KBM-7 (cell line): ENCODE measurements at regions not wholly inside any gene's neighbourhood (a gene's known extent, or its start where the extent isn't known, plus 50 kb on each side); places are given as distances from the start of the nearest gene placed in this dataset.
"Not testable (repeated sequence)": the region's sequence is repeated elsewhere in the genome, so short reads cannot be mapped to it uniquely, and the experiment has no call there.

ENCODE experiments used
- DNase-seq: peaks from one replicate; pipeline ENCODE4 v3.0.0-alpha.2; 2015
- in situ Hi-C: fragments of 300-500 bp; cut with MboI; formaldehyde crosslinking; loops from 2 replicates; pipeline ENCODE4 v1.14.3; 2020; ENCODE audit warnings: low sequenced_read_pairs, low pct_unique_long_range_greater_than_20kb, mixed read lengths

DNA sequence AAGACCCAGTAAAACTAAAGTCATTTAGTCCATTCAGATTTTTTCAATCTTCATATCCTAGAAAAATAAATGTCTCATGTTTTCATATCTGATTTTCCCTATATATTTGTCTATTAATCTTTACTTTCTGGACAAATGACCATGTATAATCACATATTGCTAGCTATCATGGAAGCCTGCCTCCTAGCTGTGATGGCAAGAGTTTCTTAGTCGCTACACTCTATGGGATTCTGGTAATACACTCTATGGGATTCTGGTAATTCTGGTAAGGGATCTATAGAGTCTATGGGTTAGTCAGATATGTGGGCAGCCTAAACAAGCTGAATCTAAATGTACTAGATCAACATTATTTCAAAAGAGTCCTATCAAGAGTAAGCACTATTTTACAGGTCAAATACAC is 198.7 kb upstream of the LHX8 start:
- DNase-seq, result no peak
- in situ Hi-C loops, result no loop called here

DNA sequence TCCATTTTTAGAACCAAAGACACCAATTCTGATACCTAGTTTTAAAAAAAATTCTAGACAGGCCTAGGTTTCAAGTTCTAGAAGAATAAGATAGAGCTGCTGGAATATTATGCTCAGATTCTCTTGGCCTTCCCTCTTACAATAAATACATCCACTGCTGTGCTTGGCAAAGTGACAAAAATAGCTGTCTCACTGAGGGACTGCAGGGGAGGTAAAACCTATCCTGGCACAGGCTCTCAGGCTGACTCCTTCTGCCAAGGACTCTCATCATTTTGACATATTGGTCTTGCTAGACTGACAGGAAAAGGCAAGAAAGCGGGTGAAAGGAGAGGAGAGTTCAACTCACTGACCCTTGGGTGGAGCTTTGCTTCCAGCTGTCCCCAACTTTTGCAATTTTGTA is 197.0 kb upstream of the LHX8 start:
- in situ Hi-C loops, result no loop called here
- no peak for DNase-seq

DNA sequence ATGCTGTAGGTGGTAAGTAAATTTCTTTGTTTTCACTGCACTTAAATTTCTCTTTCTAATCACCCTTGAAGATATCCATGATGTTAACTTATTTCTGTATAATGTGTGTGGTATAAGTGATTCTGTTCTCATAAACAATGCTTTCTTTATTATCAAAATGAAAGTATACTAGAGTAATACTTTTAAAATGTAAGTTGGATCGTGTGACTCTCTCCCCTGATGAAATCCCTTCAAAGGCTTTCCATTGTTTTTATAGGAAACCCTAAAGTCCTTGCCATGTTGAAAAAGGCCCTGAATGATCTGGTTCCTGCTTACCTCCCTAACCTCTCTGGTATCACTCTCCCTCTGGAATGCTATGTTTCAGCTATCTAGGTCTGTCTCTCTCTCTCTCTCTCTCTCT is 191.1 kb upstream of the LHX8 start:
- in situ Hi-C loops, result no loop called here
- DNase-seq, result no peak

DNA sequence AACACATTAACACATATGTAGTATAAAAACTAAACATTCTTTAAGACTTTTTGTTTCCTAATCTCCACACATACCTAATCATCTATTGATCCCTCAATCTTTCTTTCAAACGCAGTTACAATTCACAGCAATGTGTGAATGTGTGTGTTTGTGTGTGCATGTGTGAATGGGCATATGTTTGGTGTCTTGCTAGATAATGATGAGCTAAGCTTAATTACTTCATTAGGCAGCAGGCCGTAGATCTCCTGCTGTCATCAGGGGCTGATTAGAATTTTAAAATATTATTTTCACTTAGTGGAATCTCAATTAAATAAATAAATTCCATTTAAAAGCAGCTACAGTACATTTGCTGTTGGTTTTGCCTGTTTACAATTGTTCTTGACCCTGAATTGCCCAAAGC is 187.8 kb upstream of the LHX8 start:
- DNase-seq, result no peak
- in situ Hi-C loops, result no loop called here

DNA sequence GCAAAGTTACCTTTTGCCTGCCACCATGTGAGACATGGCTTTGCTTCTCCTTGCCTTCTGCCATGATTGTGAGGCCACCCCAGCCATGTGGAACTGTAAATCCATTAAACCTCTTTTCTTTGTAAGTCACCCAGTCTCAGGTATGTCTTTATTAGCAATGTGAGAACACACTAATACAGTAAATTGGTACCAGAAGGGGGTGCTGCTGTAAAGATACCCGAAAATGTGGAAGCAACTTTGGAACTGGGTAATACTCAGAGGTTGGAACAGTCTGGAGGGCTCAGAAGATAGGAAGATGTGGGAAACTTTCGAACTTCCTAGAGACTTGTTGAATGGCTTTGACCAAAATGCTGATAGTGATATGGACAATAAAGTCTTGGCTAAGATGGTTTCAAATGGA is 184.8 kb upstream of the LHX8 start:
- DNase-seq, in situ Hi-C loops: not testable (repeated sequence)

DNA sequence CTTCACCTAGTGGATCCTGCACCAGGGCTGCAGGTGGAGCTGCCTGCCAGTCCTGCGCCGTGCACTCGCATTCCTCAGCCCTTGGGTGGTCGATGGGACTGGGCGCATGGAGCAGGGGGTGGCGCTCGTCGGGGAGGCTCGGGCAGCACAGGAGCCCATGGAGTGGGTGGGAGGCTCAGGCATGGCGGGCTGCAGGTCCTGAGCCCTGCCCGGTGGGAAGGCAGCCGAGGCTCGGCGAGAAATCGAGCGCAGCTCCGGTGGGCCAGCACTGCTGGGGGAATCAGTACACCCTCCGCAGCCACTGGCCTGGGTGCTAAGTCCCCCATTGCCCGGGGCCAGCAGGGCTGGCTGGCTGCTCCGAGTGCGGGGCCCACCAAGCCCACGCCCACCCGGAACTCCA is 182.2 kb upstream of the LHX8 start:
- in situ Hi-C loops, DNase-seq: not testable (repeated sequence)

DNA sequence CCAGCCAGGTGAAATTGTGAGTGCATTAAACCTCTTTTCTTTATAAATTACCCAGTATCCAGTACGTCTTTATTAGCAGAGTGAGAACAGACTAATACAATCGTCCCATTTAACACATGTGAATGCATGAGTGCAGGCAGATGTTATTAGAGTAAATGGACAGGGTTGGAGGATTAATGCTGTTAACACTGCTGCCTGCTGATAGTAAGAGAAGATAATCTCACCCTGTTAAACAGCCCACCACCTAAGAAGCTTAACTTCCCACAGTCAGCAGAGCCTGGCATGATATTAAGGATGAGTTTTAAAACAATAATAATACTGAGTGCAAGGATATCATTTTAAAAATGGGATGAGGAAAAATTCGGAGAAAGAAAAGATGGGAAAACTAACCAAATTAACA is 181.4 kb upstream of the LHX8 start:
- in situ Hi-C loops, result no loop called here
- DNase-seq, result no peak

DNA sequence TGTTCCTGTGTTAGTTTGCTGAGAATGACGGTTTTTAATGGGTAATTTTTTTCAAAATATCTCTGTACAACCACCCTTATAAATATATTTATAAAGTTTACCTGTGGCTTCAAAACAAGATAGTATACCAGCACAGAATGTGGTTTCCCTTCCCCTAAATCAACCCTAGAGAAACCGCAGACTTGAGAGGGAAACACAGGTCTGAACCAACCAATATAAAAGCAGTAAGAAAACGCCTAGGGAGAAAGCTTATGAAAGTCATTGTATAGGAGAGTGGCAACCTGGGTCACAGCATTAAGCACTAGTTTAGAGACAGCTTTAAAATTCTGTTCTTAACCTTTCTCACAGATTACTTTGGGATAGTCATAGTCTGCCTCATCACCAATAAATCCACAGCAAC is 180.6 kb upstream of the LHX8 start:
- in situ Hi-C loops, result no loop called here
- no peak for DNase-seq

DNA sequence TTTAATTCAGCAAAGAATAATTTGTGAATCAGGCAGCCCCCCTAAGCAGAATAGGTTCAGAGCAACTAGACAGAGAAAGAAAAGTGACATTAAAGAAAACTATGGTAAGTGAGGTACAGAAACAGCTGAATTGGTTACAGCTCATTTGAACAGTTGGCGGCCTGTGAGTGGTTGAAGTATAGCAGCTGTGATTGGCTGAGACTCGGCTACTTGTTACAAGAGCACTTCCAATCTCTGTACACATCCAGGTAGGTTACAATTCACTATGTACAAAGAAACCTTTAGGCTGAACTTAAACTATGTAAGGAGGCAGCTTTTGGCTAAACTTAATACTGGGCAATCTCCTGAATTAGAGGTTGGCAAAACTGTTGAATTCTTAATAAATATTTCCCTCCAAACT is 171.1 kb upstream of the LHX8 start:
- in situ Hi-C loops, result no loop called here
- no peak for DNase-seq

DNA sequence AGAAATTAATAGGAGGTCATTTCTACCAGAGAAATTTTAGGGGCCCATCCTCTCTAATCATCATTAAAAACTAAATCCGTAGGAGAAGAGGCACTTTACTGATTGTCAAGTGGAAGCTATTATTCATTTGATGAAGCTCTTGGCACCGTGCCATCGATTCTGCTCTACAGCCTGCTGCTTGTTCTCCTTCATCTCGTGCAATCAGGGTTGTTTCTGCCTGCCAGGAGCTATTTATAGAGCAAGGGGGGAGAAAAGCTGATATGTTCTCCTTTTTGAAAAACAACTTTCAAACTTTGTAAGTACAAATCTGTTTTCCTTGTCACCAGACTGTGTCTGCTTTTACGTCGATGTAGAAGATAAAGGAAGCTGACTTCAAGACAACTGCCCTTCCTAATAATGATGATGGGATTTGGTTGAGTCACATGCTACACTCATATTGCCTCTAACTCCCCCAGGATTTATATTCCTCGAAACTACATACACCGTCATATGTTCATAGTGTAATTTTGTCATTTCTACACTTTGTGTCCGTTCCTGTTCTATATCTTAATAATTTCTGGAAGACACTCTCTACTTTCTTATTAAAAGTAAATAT is 169.6 kb upstream of the LHX8 start:
- in situ Hi-C loops, result no loop called here
- DNase-seq, result peak; percentile 42

DNA sequence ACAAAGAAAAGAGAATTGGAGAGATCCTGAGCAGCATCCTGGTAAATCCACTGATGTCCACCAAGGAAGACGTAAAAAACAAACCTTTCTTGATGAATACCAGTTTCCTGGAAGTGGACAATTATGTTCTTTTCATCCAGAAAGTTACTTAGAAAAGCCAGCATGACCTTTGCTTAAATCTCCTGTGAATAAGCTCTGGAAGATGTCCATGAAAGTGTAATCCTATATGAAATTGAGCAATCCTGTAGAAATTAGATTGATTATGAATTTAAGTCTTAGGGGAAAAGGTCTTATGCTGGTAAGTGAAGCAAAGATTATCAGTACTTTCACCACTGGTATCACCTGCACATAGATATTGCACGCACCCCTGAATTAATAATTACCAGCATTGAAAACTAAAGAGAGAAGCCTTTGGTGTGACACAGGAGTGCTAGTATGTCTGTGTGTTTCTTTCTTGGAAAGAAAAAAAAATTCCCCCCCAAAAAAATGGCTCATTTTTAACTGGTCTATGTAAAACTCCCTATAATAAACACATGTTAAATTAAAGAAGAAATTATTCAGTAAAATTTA is 164.5 kb upstream of the LHX8 start:
- in situ Hi-C loops, result no loop called here

DNA sequence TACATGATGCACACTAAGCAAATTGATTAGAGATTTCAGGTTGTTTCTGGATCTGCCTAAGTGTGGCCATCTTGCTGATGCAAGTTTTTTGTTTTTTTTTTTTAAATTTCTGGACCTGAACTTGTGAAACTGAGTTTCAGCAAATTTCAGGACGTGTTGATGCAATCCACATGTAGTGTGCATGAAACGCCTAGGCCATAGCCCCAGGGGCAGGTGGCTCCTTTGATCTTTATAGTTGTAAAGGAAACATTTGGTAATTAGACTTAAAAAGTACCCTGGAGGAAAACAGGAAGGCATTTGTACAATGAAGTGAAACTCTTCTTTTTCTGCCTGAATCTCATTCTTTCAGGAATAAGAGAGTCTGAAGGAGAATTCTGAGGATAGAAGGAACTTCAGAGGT is 162.2 kb upstream of the LHX8 start:
- DNase-seq, result no peak
- in situ Hi-C loops, result no loop called here

More for the DNA sequence above, 164.5 kb upstream of the LHX8 start:
- no peak for DNase-seq

DNA sequence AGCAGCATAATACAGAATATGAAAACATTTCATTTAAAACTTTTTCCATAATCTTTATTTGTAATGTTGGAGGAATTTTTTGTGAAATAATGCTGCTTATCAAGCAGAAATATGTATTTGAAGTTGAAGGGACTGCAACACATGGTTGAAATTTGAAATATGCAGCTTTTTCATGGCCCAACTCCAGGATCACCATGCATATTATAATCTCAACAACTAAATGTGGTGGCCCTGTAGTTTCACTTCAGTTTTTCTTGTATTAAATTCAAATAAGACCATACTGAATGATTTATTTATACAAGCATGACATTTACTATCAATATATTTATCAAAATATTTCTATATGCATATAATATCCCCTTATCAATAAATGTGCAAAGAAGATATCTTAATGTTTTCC is 157.7 kb upstream of the LHX8 start:
- DNase-seq, result no peak
- in situ Hi-C loops, result no loop called here

DNA sequence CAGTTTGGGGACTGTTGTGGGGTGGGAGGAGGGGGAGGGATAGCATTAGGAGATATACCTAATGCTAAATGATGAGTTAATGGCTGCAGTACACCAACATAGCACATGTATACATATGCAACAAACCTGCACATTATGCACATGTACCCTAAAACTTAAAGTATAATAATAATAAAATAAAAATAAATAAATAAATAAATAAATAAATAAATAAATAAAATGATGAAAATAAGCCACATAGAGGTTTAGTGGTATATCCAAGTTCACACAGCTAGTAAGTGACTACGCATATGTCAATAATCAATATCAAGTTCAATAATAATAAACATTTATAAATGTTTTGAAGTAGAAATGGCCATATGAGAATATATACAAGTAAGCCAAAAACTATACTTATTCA is 141.7 kb upstream of the LHX8 start:
- in situ Hi-C loops, DNase-seq: not testable (repeated sequence)

DNA sequence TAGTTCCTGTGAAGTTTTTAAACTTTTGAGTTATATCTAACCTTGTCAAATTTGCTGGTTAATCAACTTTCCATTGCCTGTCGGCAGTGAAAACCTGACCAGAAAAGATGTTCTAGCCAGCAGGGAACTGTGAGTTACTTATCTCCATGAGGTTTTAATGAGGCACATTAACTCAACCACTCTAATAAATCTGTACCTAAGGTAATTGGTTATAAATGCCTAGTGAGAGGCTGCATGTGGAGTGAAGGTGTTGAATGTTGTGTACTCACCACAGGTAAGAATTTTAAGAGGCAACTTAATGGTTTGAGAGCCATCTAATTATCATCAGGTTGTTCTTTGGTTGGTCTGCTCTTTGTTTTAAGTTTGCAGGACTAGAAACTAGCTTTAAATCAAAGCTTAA is 138.4 kb upstream of the LHX8 start:
- DNase-seq, result no peak
- in situ Hi-C loops, result no loop called here

DNA sequence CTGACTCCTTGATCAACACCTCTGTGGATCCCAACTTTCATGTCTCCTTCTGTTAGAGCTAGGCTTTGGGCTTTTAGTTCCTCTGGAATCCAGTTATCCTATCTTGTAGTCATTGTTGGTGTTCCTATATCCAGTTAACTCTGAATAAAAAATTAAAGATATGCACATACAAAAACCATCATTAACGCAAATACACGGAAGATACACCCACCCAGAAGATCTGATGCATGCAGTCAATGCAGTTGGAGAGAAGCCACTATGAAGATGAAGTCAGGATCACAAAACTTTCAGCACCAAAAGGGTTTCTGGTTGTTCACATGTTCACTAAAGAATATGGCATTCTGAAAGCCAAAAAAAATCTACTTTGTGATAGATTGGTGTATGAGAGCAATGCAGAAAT is 123.6 kb upstream of the LHX8 start:
- no peak for DNase-seq
- in situ Hi-C loops, result no loop called here

DNA sequence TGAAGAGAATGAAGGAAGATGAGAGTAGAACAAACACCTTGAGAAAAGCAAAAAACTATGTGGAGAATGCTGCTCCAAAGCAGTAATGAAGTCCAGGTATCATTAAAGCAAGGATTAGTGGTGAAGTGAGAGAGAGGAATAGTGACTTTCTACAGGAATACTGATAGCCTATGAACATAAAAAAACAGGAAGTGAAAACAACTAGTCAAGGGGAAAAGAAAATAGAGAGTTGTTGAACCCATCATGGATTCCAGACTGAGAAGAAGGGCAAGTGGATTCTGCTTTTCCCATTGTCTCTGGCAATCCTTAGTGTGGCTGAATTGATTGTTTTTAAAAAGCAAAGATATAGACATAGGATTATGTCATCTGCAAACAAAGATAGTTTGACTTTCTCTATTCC is 119.9 kb upstream of the LHX8 start:
- in situ Hi-C loops, result no loop called here
- DNase-seq, result no peak

DNA sequence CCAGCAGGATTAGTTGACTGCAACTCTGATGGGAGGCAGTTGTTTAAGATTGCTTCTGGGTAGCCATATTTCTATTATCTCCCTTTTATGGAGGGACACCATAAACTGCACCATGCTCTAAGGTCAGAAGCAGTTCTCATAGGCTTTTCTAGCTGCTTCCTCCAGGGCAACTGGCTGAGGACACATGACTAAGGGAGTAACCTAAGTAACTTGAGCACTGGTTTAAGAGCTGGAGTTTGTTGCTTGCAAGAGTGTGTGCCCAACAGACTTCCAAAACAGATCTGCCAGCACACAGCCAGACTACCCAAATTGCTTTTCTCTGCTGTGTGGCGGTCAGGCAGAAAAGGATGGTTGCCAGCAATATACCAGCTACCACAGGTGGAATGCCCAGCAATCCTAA is 111.2 kb upstream of the LHX8 start:
- DNase-seq, result no peak
- in situ Hi-C loops, result no loop called here

DNA sequence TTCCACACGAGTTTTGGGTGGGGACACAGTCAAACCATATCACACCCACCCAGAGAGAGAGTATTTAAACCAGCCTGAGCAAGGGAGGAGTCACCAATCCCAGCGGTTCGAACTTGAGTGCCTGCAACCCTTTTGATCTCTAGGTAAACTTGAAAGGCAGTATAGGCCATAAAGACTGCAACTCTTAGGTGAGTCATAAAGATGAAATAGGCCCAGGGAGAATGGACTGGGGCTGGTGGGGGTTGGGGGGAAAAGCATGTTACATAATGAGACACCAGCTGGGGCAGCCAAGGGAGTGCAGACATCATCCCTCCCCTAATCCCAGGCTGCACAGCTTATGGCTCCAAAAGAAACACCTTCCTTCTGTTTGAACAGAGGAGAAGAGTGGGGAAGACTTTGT is 99.8 kb upstream of the LHX8 start:
- no peak for DNase-seq
- in situ Hi-C loops, result no loop called here

DNA sequence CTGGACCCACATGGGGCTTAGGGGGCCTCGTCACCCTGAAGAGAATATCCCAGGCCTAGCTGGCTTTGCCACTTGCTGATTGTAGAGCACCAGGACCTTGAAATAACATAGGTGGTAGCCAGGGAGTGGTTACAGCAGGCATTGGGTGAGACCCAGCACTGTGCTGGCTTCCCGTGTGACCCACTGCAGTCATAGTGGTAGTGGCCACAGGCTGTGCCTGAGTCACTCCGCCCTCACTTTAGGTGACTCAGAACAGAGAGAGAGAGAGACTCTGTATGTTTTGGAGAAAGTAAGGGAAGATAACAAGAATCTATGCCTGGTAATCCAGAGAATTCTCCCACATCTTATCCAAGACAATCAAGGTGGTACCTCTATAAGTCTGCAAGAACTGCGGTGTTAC is 98.7 kb upstream of the LHX8 start:
- no peak for DNase-seq
- in situ Hi-C loops, result no loop called here

DNA sequence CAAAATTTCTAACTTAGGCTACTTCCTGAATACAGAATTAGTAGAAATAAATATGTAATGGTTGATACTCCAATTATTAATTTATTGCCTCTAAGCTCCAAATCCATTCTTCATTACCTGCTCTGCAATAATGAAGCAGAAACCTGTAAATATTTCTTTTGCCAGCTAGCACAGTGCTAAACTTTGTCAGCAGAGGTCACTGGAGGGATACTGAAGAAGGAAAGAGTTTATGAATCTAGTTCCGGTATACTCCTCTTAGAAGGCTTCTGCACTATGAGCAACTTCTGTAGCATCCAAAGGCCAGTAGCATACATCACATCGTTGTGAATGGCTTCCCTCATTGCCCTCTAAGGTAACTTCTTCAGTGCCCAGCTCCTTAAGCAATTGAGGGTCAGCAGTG is 81.0 kb upstream of the LHX8 start:
- peak; percentile 31 for DNase-seq
- in situ Hi-C loops, result no loop called here

DNA sequence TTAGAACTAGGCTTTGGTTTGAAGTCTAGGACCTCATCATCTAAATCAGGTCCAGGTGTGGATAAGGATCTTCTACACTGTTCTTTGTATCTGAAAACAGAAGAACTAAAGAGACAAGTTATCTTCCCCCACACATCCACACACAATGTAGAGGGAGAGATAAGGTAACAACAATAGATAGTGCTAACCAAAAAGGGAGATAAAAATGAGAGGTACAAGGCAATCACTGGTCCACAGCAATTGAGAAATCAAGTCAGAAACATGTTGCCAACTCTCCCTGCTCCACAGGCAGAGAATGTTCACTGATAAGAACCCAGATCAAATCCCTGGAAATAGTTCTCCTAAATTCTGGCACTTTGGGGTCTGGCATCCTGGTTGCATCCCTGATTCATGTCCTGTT is 75.8 kb upstream of the LHX8 start:
- in situ Hi-C loops, result no loop called here

More for the DNA sequence above, 75.8 kb upstream of the LHX8 start:
- DNase-seq, result no peak
